ENCODE measurements at regions not wholly inside any gene's neighbourhood (a gene's known extent, or its start where the extent isn't known, plus 50 kb on each side); places are given as distances from the start of the nearest gene placed in this dataset.

GRCh38 chr18:70421471-70422390 is 132.9 kb downstream of the SOCS6 start:
- no peak for TF ChIP-seq CTCF (IDR thresholded peaks at IDR 0.05; ENCODE audit: low read depth, low read length, missing control alignments)

GRCh38 chr18:70420146-70420898 is 131.5 kb downstream of the SOCS6 start:
- no peak overlapping the region for H3K4me3 ChIP-seq (ENCODE audit: low read depth, low read length)
- peak overlapping the region; percentile 69 for H3K27ac ChIP-seq
- peak; percentile 26 for DNase-seq
- H3K36me3 ChIP-seq (replicated peaks): no peaks in the 10 kb centered on the region
- in situ Hi-C loops (cut with HindIII; ENCODE audit: low pct_ligation_motif_present, low sequenced_read_pairs): no loop called here
- H3K27me3 ChIP-seq (replicated peaks): no peaks in the 10 kb centered on the region
- TF ChIP-seq CTCF (IDR thresholded peaks at IDR 0.05; ENCODE audit: low read depth, low read length, missing control alignments): no peak

More at GRCh38 chr18:70421471-70422390, 132.9 kb downstream of the SOCS6 start:
- H3K36me3 ChIP-seq (replicated peaks): no peaks in the 10 kb centered on the region
- peak overlapping the region; percentile 71 for H3K27ac ChIP-seq
- no peaks in the 10 kb centered on the region for H3K27me3 ChIP-seq (replicated peaks)
- H3K4me3 ChIP-seq (ENCODE audit: low read depth, low read length): no peak overlapping the region
- in situ Hi-C loops (cut with HindIII; ENCODE audit: low pct_ligation_motif_present, low sequenced_read_pairs): no loop called here
- DNase-seq: peak; percentile 94

- in situ Hi-C loops (cut with HindIII; ENCODE audit: low pct_ligation_motif_present, low sequenced_read_pairs): no loop called here
- Histone ChIP-seq H3K36me3 (replicated peaks) (no peaks in the 10 kb centered on the region), H3K4me3 (ENCODE audit: low read depth, low read length) (no peak overlapping the region), H3K27me3 (replicated peaks) (no peaks in the 10 kb centered on the region), H3K27ac (peak overlapping the region; percentile 69)
- DNase-seq: peak; percentile 65
- no peak for TF ChIP-seq CTCF (IDR thresholded peaks at IDR 0.05; ENCODE audit: low read depth, low read length, missing control alignments)
Measured at GRCh38 chr18:70419526-70419925, 130.7 kb downstream of the SOCS6 start.

- no peak for DNase-seq
- no peak overlapping the region for H3K27ac ChIP-seq
- in situ Hi-C loops (cut with HindIII; ENCODE audit: low pct_ligation_motif_present, low sequenced_read_pairs): no loop called here
Measured at GRCh38 chr18:70418546-70419311, 129.9 kb downstream of the SOCS6 start.

More at GRCh38 chr18:70418546-70419311, 129.9 kb downstream of the SOCS6 start:
- Histone ChIP-seq H3K36me3 (replicated peaks) (no peaks in the 10 kb centered on the region), H3K4me3 (ENCODE audit: low read depth, low read length) (no peak overlapping the region), H3K27me3 (replicated peaks) (no peaks in the 10 kb centered on the region)
- no peak for TF ChIP-seq CTCF (IDR thresholded peaks at IDR 0.05; ENCODE audit: low read depth, low read length, missing control alignments)

All from brain microvascular endothelial cell (primary cell).